B cell (primary cell): ENCODE measurements at regions not wholly inside any gene's neighbourhood (a gene's known extent, or its start where the extent isn't known, plus 50 kb on each side); places are given as distances from the start of the nearest gene placed in this dataset.

Source experiments
- CTCF ChIP-seq: fragments of 200-600 bp; IDR thresholded peaks from one replicate; pipeline ENCODE4 v1.8.0; 2022; ENCODE audit warnings: antibody characterized with exemption, mild to moderate bottlenecking
- EZH2 ChIP-seq: IDR thresholded peaks from 2 replicates; pipeline ENCODE4 v1.6.1; 2012; ENCODE audit warnings: borderline replicate concordance, low read depth, mild to moderate bottlenecking, moderate library complexity, low read length; ENCODE audit not compliant: insufficient read depth, poor library complexity, severe bottlenecking

DNA sequence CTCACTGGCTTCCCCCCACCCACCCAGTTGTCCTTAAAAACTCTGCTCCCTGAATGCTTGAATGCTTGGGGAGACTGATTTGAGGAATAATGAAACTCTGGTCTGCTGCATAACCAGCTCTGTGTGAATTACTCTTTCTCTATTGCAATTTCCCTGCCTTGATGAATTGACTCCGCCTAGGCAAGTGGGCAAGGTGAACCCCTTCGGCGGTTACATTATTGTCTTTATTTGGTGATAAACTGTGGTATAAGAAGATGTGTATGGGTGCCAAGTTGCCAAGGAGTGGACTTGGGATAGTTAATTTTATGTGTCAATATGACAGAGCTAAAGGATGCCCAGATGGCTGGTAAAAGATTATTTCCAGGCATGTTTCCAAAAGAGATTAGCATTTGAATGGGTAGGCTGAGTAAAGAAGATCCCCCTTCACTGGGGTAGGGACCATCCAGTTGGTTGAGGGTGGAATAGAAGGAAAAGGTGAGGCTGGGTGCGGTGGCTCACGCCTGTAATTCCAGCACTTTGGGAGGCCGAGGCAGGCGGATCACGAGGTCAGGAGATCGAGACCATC lies 98.5 kb upstream of the HAAO start:
- TF ChIP-seq CTCF (no peak), EZH2 (no peak)
